OCI-LY1 (cell line): ENCODE measurements at regions not wholly inside any gene's neighbourhood (a gene's known extent, or its start where the extent isn't known, plus 50 kb on each side); places are given as distances from the start of the nearest gene placed in this dataset.

ENCODE experiments used
- CTCF ChIP-seq: fragments of 200-600 bp; sonication (generic), shearing (Covaris generic); IDR thresholded peaks from 2 replicates; pipeline ENCODE4 v1.5.1; 2017; ENCODE audit warnings: mild to moderate bottlenecking, antibody characterized with exemption, low read length, moderate library complexity, mixed read lengths
- EZH2 ChIP-seq: fragments of 200-600 bp; sonication (generic), shearing (Covaris generic); IDR thresholded peaks from 2 replicates; pipeline ENCODE4 v1.8.0; 2017; ENCODE audit warnings: borderline replicate concordance, mixed run types, mild to moderate bottlenecking, antibody characterized with exemption, low read length, moderate library complexity, mixed read lengths

GRCh38 chr13:79870766-79871165 is 389.8 kb downstream of the NDFIP2 start:
- TF ChIP-seq CTCF: no peak
- no peak for TF ChIP-seq EZH2
